ENCODE measurements at regions not wholly inside any gene's neighbourhood (a gene's known extent, or its start where the extent isn't known, plus 50 kb on each side); places are given as distances from the start of the nearest gene placed in this dataset.
"Not testable (repeated sequence)": the region's sequence is repeated elsewhere in the genome, so short reads cannot be mapped to it uniquely, and the experiment has no call there.

- H3K4me2 ChIP-seq (ENCODE audit: insufficient read depth, low read length): no peak overlapping the region
- H4K20me1 ChIP-seq (ENCODE audit: insufficient read depth, low read length): no peaks in the 10 kb centered on the region
- no peaks in the 10 kb centered on the region for H3K27me3 ChIP-seq (ENCODE audit: insufficient read depth, low read length)
- no peak for DNase-seq (ENCODE audit: insufficient read length, low spot score, missing footprints)
- H3K27ac ChIP-seq (ENCODE audit: low read depth, low read length): no peak overlapping the region
- no peaks in the 10 kb centered on the region for H3K36me3 ChIP-seq (ENCODE audit: insufficient read depth, low read length)
- no peaks in the 10 kb centered on the region for H3K79me2 ChIP-seq (ENCODE audit: insufficient read depth, low read length)
- H3K4me1 ChIP-seq (ENCODE audit: insufficient read depth, low read length): no peaks in the 10 kb centered on the region
- no peak overlapping the region for H2AFZ ChIP-seq (ENCODE audit: low read length)
- no peak overlapping the region for H3K4me3 ChIP-seq (ENCODE audit: insufficient read depth, low read length)
- TF ChIP-seq CTCF (IDR thresholded peaks at IDR 0.05; ENCODE audit: extremely low read depth, low read depth, low read length): no peak
- H3K9me3 ChIP-seq (ENCODE audit: low read depth, low read length): peaks cover 18% of the 10 kb centered on the region
Measured at GRCh38 chr2:89784960-89785359, 1093.5 kb downstream of the RPIA start.

- H3K4me2 ChIP-seq (ENCODE audit: insufficient read depth, low read length); H3K36me3 ChIP-seq (ENCODE audit: insufficient read depth, low read length); H3K79me2 ChIP-seq (ENCODE audit: insufficient read depth, low read length); H4K20me1 ChIP-seq (ENCODE audit: insufficient read depth, low read length); H3K4me3 ChIP-seq (ENCODE audit: insufficient read depth, low read length); H2AFZ ChIP-seq (ENCODE audit: low read length); H3K27me3 ChIP-seq (ENCODE audit: insufficient read depth, low read length); DNase-seq (ENCODE audit: insufficient read length, low spot score, missing footprints); H3K4me1 ChIP-seq (ENCODE audit: insufficient read depth, low read length); H3K27ac ChIP-seq (ENCODE audit: low read depth, low read length): not testable (repeated sequence)
- peaks cover 17% of the 10 kb centered on the region for H3K9me3 ChIP-seq (ENCODE audit: low read depth, low read length)
Measured at GRCh38 chr2:89785528-89785927, 1094.1 kb downstream of the RPIA start.

DNA sequence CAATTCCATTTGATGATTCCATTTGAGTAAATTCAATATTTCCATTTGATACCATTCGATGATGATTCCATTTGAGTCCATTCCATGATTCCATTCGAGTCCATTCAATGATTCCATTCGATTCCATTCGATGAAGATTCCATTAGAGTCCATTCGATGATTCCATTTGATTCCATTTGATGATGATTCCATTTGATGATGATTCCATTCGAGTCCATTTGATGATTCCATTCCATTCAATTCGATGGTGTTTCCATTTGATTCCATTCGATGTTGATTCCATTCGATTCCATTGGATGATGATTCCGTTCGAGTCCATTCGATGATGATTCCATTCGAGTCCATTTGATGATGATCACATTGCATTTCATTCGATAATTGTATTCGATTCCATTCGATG, 1095.2 kb downstream of the RPIA start:
- not testable (repeated sequence) for DNase-seq (ENCODE audit: insufficient read length, low spot score, missing footprints); H3K4me3 ChIP-seq (ENCODE audit: insufficient read depth, low read length)
- peaks cover 15% of the 10 kb centered on the region for H3K9me3 ChIP-seq (ENCODE audit: low read depth, low read length)

GRCh38 chr2:89795530-89795929, 1104.1 kb downstream of the RPIA start:
- not testable (repeated sequence) for DNase-seq (ENCODE audit: insufficient read length, low spot score, missing footprints); H4K20me1 ChIP-seq (ENCODE audit: insufficient read depth, low read length); H3K4me2 ChIP-seq (ENCODE audit: insufficient read depth, low read length); H3K79me2 ChIP-seq (ENCODE audit: insufficient read depth, low read length); H3K4me3 ChIP-seq (ENCODE audit: insufficient read depth, low read length); H2AFZ ChIP-seq (ENCODE audit: low read length); H3K27ac ChIP-seq (ENCODE audit: low read depth, low read length); H3K36me3 ChIP-seq (ENCODE audit: insufficient read depth, low read length); H3K27me3 ChIP-seq (ENCODE audit: insufficient read depth, low read length); H3K4me1 ChIP-seq (ENCODE audit: insufficient read depth, low read length)
- peaks cover 35% of the 10 kb centered on the region for H3K9me3 ChIP-seq (ENCODE audit: low read depth, low read length)

More for the DNA sequence above, 1095.2 kb downstream of the RPIA start:
- not testable (repeated sequence) for H3K36me3 ChIP-seq (ENCODE audit: insufficient read depth, low read length); H3K27me3 ChIP-seq (ENCODE audit: insufficient read depth, low read length); H3K4me1 ChIP-seq (ENCODE audit: insufficient read depth, low read length); H2AFZ ChIP-seq (ENCODE audit: low read length); H4K20me1 ChIP-seq (ENCODE audit: insufficient read depth, low read length); H3K4me2 ChIP-seq (ENCODE audit: insufficient read depth, low read length); H3K79me2 ChIP-seq (ENCODE audit: insufficient read depth, low read length); H3K27ac ChIP-seq (ENCODE audit: low read depth, low read length)

- H3K36me3 ChIP-seq (ENCODE audit: insufficient read depth, low read length): no peaks in the 10 kb centered on the region
- H3K4me3 ChIP-seq (ENCODE audit: insufficient read depth, low read length): no peak overlapping the region
- DNase-seq (ENCODE audit: insufficient read length, low spot score, missing footprints): no peak
- no peak overlapping the region for H3K27ac ChIP-seq (ENCODE audit: low read depth, low read length)
- H3K4me1 ChIP-seq (ENCODE audit: insufficient read depth, low read length): no peaks in the 10 kb centered on the region
- H3K27me3 ChIP-seq (ENCODE audit: insufficient read depth, low read length): no peaks in the 10 kb centered on the region
- peaks cover 32% of the 10 kb centered on the region for H3K9me3 ChIP-seq (ENCODE audit: low read depth, low read length)
- TF ChIP-seq CTCF (IDR thresholded peaks at IDR 0.05; ENCODE audit: extremely low read depth, low read depth, low read length): no peak
- H3K79me2 ChIP-seq (ENCODE audit: insufficient read depth, low read length): no peaks in the 10 kb centered on the region
- H3K4me2 ChIP-seq (ENCODE audit: insufficient read depth, low read length): no peak overlapping the region
- H2AFZ ChIP-seq (ENCODE audit: low read length): no peak overlapping the region
- H4K20me1 ChIP-seq (ENCODE audit: insufficient read depth, low read length): no peaks in the 10 kb centered on the region
Measured at GRCh38 chr2:89797320-89798038, 1106.0 kb downstream of the RPIA start.

- H2AFZ ChIP-seq (ENCODE audit: low read length); H3K36me3 ChIP-seq (ENCODE audit: insufficient read depth, low read length); H4K20me1 ChIP-seq (ENCODE audit: insufficient read depth, low read length); H3K4me1 ChIP-seq (ENCODE audit: insufficient read depth, low read length); H3K27me3 ChIP-seq (ENCODE audit: insufficient read depth, low read length); DNase-seq (ENCODE audit: insufficient read length, low spot score, missing footprints); H3K4me2 ChIP-seq (ENCODE audit: insufficient read depth, low read length); H3K4me3 ChIP-seq (ENCODE audit: insufficient read depth, low read length); H3K79me2 ChIP-seq (ENCODE audit: insufficient read depth, low read length); H3K27ac ChIP-seq (ENCODE audit: low read depth, low read length): not testable (repeated sequence)
- H3K9me3 ChIP-seq (ENCODE audit: low read depth, low read length): peaks cover 33% of the 10 kb centered on the region
Measured at GRCh38 chr2:89801207-89801606, 1109.7 kb downstream of the RPIA start.

GRCh38 chr2:89806363-89806762, 1114.9 kb downstream of the RPIA start:
- not testable (repeated sequence) for H2AFZ ChIP-seq (ENCODE audit: low read length); H4K20me1 ChIP-seq (ENCODE audit: insufficient read depth, low read length); H3K79me2 ChIP-seq (ENCODE audit: insufficient read depth, low read length); H3K4me1 ChIP-seq (ENCODE audit: insufficient read depth, low read length); H3K27me3 ChIP-seq (ENCODE audit: insufficient read depth, low read length); DNase-seq (ENCODE audit: insufficient read length, low spot score, missing footprints); H3K27ac ChIP-seq (ENCODE audit: low read depth, low read length); H3K4me3 ChIP-seq (ENCODE audit: insufficient read depth, low read length); H3K4me2 ChIP-seq (ENCODE audit: insufficient read depth, low read length); H3K36me3 ChIP-seq (ENCODE audit: insufficient read depth, low read length)
- H3K9me3 ChIP-seq (ENCODE audit: low read depth, low read length): peaks cover 22% of the 10 kb centered on the region

All from osteoblast (primary cell).